Hematopoietic multipotent progenitor cell treated with erythropoietin and hydrocortisone succinate and interleukin-3 and kit ligand, for 4 days (in vitro differentiated cells): ENCODE measurements at regions not wholly inside any gene's neighbourhood (a gene's known extent, or its start where the extent isn't known, plus 50 kb on each side); places are given as distances from the start of the nearest gene placed in this dataset.

Source experiments
- DNase-seq: peaks from one replicate; pipeline ENCODE4 v3.0.0-alpha.2; 2015

GRCh38 chr10:123506455-123506854, 159.7 kb upstream of the GPR26 start:
- no peak for DNase-seq

- no peak for DNase-seq
Measured at GRCh38 chr10:123507298-123507697, 158.9 kb upstream of the GPR26 start.

GRCh38 chr10:123509338-123509737, 156.8 kb upstream of the GPR26 start:
- no peak for DNase-seq

- DNase-seq, result no peak
Measured at GRCh38 chr10:123512901-123513775, 153.0 kb upstream of the GPR26 start.

- DNase-seq, result no peak
Measured at GRCh38 chr10:123513870-123514269, 152.3 kb upstream of the GPR26 start.

- DNase-seq, result no peak
Measured at GRCh38 chr10:123514996-123515395, 151.2 kb upstream of the GPR26 start.

GRCh38 chr10:123515661-123516060, 150.5 kb upstream of the GPR26 start:
- no peak for DNase-seq

- DNase-seq, result no peak
Measured at GRCh38 chr10:123516291-123516690, 149.9 kb upstream of the GPR26 start.

- DNase-seq, result no peak
Measured at GRCh38 chr10:123517426-123517825, 148.7 kb upstream of the GPR26 start.

GRCh38 chr10:123517901-123518300, 148.3 kb upstream of the GPR26 start:
- DNase-seq, result no peak

- DNase-seq, result no peak
Measured at GRCh38 chr10:123518765-123519164, 147.4 kb upstream of the GPR26 start.

- DNase-seq, result no peak
Measured at GRCh38 chr10:123519861-123520260, 146.3 kb upstream of the GPR26 start.

- DNase-seq, result no peak
Measured at GRCh38 chr10:123521076-123521475, 145.1 kb upstream of the GPR26 start.

- no peak for DNase-seq
Measured at GRCh38 chr10:123521556-123521955, 144.6 kb upstream of the GPR26 start.

- no peak for DNase-seq
Measured at GRCh38 chr10:123522702-123523312, 143.3 kb upstream of the GPR26 start.

GRCh38 chr10:123523833-123524232, 142.3 kb upstream of the GPR26 start:
- no peak for DNase-seq

GRCh38 chr10:123526356-123527064, 139.6 kb upstream of the GPR26 start:
- no peak for DNase-seq

- DNase-seq, result no peak
Measured at GRCh38 chr10:123527151-123527550, 139.0 kb upstream of the GPR26 start.

- no peak for DNase-seq
Measured at GRCh38 chr10:123529146-123529760, 136.9 kb upstream of the GPR26 start.

GRCh38 chr10:123530166-123530870, 135.8 kb upstream of the GPR26 start:
- no peak for DNase-seq

- no peak for DNase-seq
Measured at GRCh38 chr10:123535386-123535785, 130.8 kb upstream of the GPR26 start.

GRCh38 chr10:123536176-123536845, 129.8 kb upstream of the GPR26 start:
- DNase-seq, result no peak
